Stimulated activated memory B cell treated with anti-CD40 and anti-IgM and Interleukin-4, amounts not matched to agents 10 μg/mL and 1 μg/mL and 100 μg/mL, for 72 hours (primary cell): ENCODE measurements at regions not wholly inside any gene's neighbourhood (a gene's known extent, or its start where the extent isn't known, plus 50 kb on each side); places are given as distances from the start of the nearest gene placed in this dataset.
"Not testable (repeated sequence)": the region's sequence is repeated elsewhere in the genome, so short reads cannot be mapped to it uniquely, and the experiment has no call there.

Experiments used
- ATAC-seq: fragments of 150-1000 bp; cut with Tn5 transposase; 2 replicates; pipeline ENCODE4 v1.10.0; 2021
- H3K27ac Mint-ChIP-seq: one replicate; pipeline ENCODE4 v1.8.0; 2022; ENCODE audit warnings: mild to moderate bottlenecking, mixed read lengths
- H3K27me3 Mint-ChIP-seq: one replicate; pipeline ENCODE4 v1.8.0; 2022; ENCODE audit warnings: mixed read lengths
- H3K36me3 Mint-ChIP-seq: one replicate; pipeline ENCODE4 v1.8.0; 2022; ENCODE audit warnings: mixed read lengths
- H3K4me1 Mint-ChIP-seq: one replicate; pipeline ENCODE4 v1.8.0; 2022; ENCODE audit warnings: mixed read lengths
- H3K4me3 Mint-ChIP-seq: one replicate; pipeline ENCODE4 v1.8.0; 2022; ENCODE audit warnings: mild to moderate bottlenecking, moderate library complexity, mixed read lengths
- H3K9me3 Mint-ChIP-seq: one replicate; pipeline ENCODE4 v1.8.0; 2022; ENCODE audit warnings: mixed read lengths

- Mint-ChIP-seq H3K9me3 (peaks cover 4% of the 10 kb centered on the region), H3K27ac (no peak overlapping the region), H3K4me1 (no peaks in the 10 kb centered on the region), H3K27me3 (no peaks in the 10 kb centered on the region), H3K4me3 (no peak overlapping the region), H3K36me3 (peaks cover 6% of the 10 kb centered on the region)
- no peak for ATAC-seq
Observed at GRCh38 chr3:56930706-56931105, 129.0 kb upstream of the ARHGEF3 start.

GRCh38 chr3:56929809-56930615, 128.3 kb upstream of the ARHGEF3 start:
- no peak overlapping the region for H3K27ac Mint-ChIP-seq
- no peaks in the 10 kb centered on the region for H3K27me3 Mint-ChIP-seq
- peaks cover 4% of the 10 kb centered on the region for H3K9me3 Mint-ChIP-seq
- H3K4me3 Mint-ChIP-seq, result no peak overlapping the region
- no peaks in the 10 kb centered on the region for H3K4me1 Mint-ChIP-seq
- peaks cover 6% of the 10 kb centered on the region for H3K36me3 Mint-ChIP-seq
- no peak for ATAC-seq

- no peak overlapping the region for H3K4me3 Mint-ChIP-seq
- H3K36me3 Mint-ChIP-seq, result no peaks in the 10 kb centered on the region
- no peaks in the 10 kb centered on the region for H3K27me3 Mint-ChIP-seq
- no peak overlapping the region for H3K27ac Mint-ChIP-seq
- ATAC-seq, result no peak
- peaks cover 10% of the 10 kb centered on the region for H3K4me1 Mint-ChIP-seq
- H3K9me3 Mint-ChIP-seq, result no peaks in the 10 kb centered on the region
Observed at GRCh38 chr3:56928379-56929068, 126.8 kb upstream of the ARHGEF3 start.

DNA sequence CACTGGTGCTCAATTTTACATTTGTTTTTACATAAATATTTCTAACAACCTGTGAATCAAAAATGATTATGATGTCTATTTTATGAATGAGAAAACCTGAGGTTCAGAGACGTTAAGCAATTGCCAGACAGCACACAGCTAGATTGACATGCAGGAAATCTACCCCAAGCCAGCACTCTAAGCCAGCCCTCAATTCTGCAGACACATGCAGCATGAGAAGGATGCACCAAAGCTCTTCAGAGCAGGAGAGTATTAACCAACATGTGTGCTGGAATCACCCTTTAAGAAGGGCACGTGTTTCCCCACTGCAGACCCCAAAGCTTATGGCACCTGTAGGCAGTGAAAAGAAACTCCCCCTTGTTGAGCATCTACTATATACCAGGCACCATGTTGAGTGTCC, 126.1 kb upstream of the ARHGEF3 start:
- no peaks in the 10 kb centered on the region for H3K9me3 Mint-ChIP-seq

DNA sequence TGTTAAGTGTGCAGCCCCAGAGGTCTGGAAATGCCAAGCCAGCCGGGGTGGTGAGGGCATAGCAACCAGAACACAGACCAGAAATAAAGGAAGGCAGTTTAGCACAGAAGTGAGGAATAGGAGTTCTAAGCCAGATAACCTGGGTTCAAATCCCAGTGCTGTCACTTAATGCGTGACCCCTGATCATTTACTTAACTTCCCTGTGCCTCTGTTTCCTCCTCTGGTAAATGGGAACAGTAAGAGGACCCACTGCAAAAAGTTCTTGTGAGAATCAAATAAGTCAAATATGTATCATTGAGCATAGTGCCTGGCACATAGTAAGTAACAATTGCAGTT, 125.2 kb upstream of the ARHGEF3 start:
- H3K27ac Mint-ChIP-seq, result no peak overlapping the region
- H3K36me3 Mint-ChIP-seq, result no peaks in the 10 kb centered on the region
- H3K4me3 Mint-ChIP-seq, result no peak overlapping the region
- no peak for ATAC-seq
- H3K27me3 Mint-ChIP-seq, result no peaks in the 10 kb centered on the region
- no peaks in the 10 kb centered on the region for H3K9me3 Mint-ChIP-seq
- peaks cover 16% of the 10 kb centered on the region for H3K4me1 Mint-ChIP-seq

More for the DNA sequence above, 126.1 kb upstream of the ARHGEF3 start:
- H3K27me3 Mint-ChIP-seq, result no peaks in the 10 kb centered on the region
- H3K4me3 Mint-ChIP-seq, result no peak overlapping the region
- no peak for ATAC-seq
- peaks cover 13% of the 10 kb centered on the region for H3K4me1 Mint-ChIP-seq
- H3K27ac Mint-ChIP-seq, result no peak overlapping the region
- no peaks in the 10 kb centered on the region for H3K36me3 Mint-ChIP-seq

- no peaks in the 10 kb centered on the region for H3K27me3 Mint-ChIP-seq
- H3K4me1 Mint-ChIP-seq, result peaks cover 21% of the 10 kb centered on the region
- no peaks in the 10 kb centered on the region for H3K36me3 Mint-ChIP-seq
- no peak for ATAC-seq
- H3K27ac Mint-ChIP-seq, result no peak overlapping the region
- no peaks in the 10 kb centered on the region for H3K9me3 Mint-ChIP-seq
- no peak overlapping the region for H3K4me3 Mint-ChIP-seq
Observed at GRCh38 chr3:56926243-56926946, 124.6 kb upstream of the ARHGEF3 start.

- not testable (repeated sequence) for H3K36me3 Mint-ChIP-seq, H3K4me3 Mint-ChIP-seq, ATAC-seq, H3K9me3 Mint-ChIP-seq, H3K27me3 Mint-ChIP-seq
- H3K27ac Mint-ChIP-seq, result peak overlapping the region; percentile 67
- peaks cover 25% of the 10 kb centered on the region for H3K4me1 Mint-ChIP-seq
Observed at GRCh38 chr3:56924700-56925099, 123.0 kb upstream of the ARHGEF3 start.

GRCh38 chr3:56923526-56924224, 121.9 kb upstream of the ARHGEF3 start:
- no peaks in the 10 kb centered on the region for H3K36me3 Mint-ChIP-seq
- no peak for ATAC-seq
- peak overlapping the region; percentile 67 for H3K27ac Mint-ChIP-seq
- no peak overlapping the region for H3K4me3 Mint-ChIP-seq
- no peaks in the 10 kb centered on the region for H3K9me3 Mint-ChIP-seq
- peaks cover 35% of the 10 kb centered on the region for H3K4me1 Mint-ChIP-seq
- no peaks in the 10 kb centered on the region for H3K27me3 Mint-ChIP-seq

- H3K27ac Mint-ChIP-seq, result peak overlapping the region; percentile 54
- H3K27me3 Mint-ChIP-seq, result no peaks in the 10 kb centered on the region
- H3K36me3 Mint-ChIP-seq, result no peaks in the 10 kb centered on the region
- no peak for ATAC-seq
- peak overlapping the region; percentile 44 for H3K4me3 Mint-ChIP-seq
- H3K9me3 Mint-ChIP-seq, result no peaks in the 10 kb centered on the region
- H3K4me1 Mint-ChIP-seq, result peaks cover 54% of the 10 kb centered on the region
Observed at GRCh38 chr3:56921573-56922453, 120.1 kb upstream of the ARHGEF3 start.

- Mint-ChIP-seq H3K36me3 (no peaks in the 10 kb centered on the region), H3K27ac (peak overlapping the region; percentile 93), H3K9me3 (no peaks in the 10 kb centered on the region), H3K4me3 (no peak overlapping the region), H3K4me1 (peaks cover 74% of the 10 kb centered on the region), H3K27me3 (no peaks in the 10 kb centered on the region)
- no peak for ATAC-seq
Observed at GRCh38 chr3:56919797-56920195, 118.0 kb upstream of the ARHGEF3 start.

GRCh38 chr3:56919137-56919796, 117.5 kb upstream of the ARHGEF3 start:
- peak; percentile 22 for ATAC-seq
- Mint-ChIP-seq H3K36me3 (no peaks in the 10 kb centered on the region), H3K9me3 (no peaks in the 10 kb centered on the region), H3K4me3 (no peak overlapping the region), H3K27me3 (no peaks in the 10 kb centered on the region), H3K27ac (peak overlapping the region; percentile 93), H3K4me1 (peaks cover 77% of the 10 kb centered on the region)

DNA sequence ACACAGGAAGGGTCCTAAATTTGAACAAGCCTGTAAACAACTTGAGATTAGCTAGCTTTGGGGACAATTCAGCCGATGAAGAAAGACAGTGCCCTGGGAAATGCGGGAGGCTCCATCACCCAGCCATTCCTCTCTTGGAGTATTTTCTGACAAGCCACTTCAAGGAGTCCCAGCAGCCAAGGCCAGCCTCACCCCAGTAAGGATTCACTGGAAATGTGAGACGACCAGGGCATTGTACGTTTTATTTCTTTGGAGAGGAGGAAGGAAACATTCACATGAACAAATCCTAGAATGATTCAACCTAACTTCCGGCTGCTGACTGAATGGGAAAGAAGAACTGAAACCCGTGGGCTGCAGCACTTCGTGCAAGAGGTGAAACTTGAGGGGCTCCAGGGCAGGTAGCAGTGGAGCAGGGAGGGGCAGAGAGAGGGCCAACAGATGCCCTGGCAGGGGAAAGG, 116.4 kb upstream of the ARHGEF3 start:
- Mint-ChIP-seq H3K4me3 (peak overlapping the region; percentile 51), H3K36me3 (no peaks in the 10 kb centered on the region), H3K27me3 (no peaks in the 10 kb centered on the region), H3K4me1 (peaks cover 73% of the 10 kb centered on the region), H3K27ac (peak overlapping the region; percentile 93), H3K9me3 (no peaks in the 10 kb centered on the region)
- peak; percentile 75 for ATAC-seq

GRCh38 chr3:56917361-56918110, 115.8 kb upstream of the ARHGEF3 start:
- Mint-ChIP-seq H3K4me1 (peaks cover 73% of the 10 kb centered on the region), H3K27ac (peak overlapping the region; percentile 93), H3K27me3 (no peaks in the 10 kb centered on the region), H3K4me3 (peak overlapping the region; percentile 51), H3K36me3 (no peaks in the 10 kb centered on the region), H3K9me3 (no peaks in the 10 kb centered on the region)
- ATAC-seq, result peak; percentile 81
